Stimulated activated naive CD8-positive, alpha-beta T cell treated with anti-CD3 and anti-CD28 coated beads, Interleukin-15, amount 100 ng/mL, for 72 hours (primary cell): ENCODE measurements at regions not wholly inside any gene's neighbourhood (a gene's known extent, or its start where the extent isn't known, plus 50 kb on each side); places are given as distances from the start of the nearest gene placed in this dataset.

Experiments
- ATAC-seq: fragments of 150-1000 bp; cut with Tn5 transposase; 2 replicates; pipeline ENCODE4 v1.10.0; 2021; ENCODE audit warnings: mild to moderate bottlenecking, moderate library complexity
- DNase-seq, 2 donors: peaks; one replicate each; pipeline ENCODE4 v3.0.0; 2021 to 2022
- H3K27ac Mint-ChIP-seq, 2 donors: one replicate each; pipeline ENCODE4 v1.8.0; 2022; ENCODE audit warnings: mild to moderate bottlenecking in 2 of 2, mixed read lengths in 2 of 2, moderate library complexity in 2 of 2
- H3K27me3 Mint-ChIP-seq: one replicate; pipeline ENCODE4 v1.8.0; 2022; ENCODE audit warnings: mixed read lengths
- H3K4me1 Mint-ChIP-seq: one replicate; pipeline ENCODE4 v1.8.0; 2022; ENCODE audit warnings: mild to moderate bottlenecking, mixed read lengths
- H3K4me3 Mint-ChIP-seq, 2 donors: one replicate each; pipeline ENCODE4 v1.8.0; 2022; ENCODE audit warnings: mild to moderate bottlenecking in 2 of 2, mixed read lengths in 2 of 2, moderate library complexity in 1 of 2
- H3K9me3 Mint-ChIP-seq, 2 donors: one replicate each; pipeline ENCODE4 v1.8.0; 2022; ENCODE audit warnings: mixed read lengths in 2 of 2

DNA sequence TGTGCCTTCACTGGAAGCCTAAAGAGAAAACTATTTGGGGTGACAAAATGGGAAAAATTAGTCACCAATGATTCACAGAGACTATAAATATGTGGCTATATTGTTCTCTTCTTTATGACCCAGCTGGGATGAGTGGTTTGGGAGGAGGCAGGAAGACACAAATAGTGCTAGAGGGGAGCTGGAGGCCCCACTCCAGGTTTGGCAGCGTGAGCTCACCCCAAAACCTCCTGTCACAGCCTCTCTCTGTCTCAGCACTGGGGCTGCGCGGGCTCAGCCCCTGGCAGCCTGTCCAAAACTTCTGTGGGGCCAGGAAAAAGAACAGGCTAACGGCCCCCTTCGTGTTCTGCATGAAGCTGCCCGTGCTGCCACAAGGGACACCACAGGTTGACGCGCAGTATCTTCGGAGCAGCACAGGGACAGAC lies 73.2 kb upstream of the LCLAT1 start:
- Mint-ChIP-seq H3K27ac (no peak overlapping the region), H3K4me1 (peaks cover 26% of the 10 kb centered on the region), H3K4me3 (no peak overlapping the region), H3K27me3 (no peaks in the 10 kb centered on the region), H3K9me3 (peaks cover 0 to 5% of the 10 kb centered on the region in 2 donors)
- DNase-seq (no peak), ATAC-seq (no peak)

DNA sequence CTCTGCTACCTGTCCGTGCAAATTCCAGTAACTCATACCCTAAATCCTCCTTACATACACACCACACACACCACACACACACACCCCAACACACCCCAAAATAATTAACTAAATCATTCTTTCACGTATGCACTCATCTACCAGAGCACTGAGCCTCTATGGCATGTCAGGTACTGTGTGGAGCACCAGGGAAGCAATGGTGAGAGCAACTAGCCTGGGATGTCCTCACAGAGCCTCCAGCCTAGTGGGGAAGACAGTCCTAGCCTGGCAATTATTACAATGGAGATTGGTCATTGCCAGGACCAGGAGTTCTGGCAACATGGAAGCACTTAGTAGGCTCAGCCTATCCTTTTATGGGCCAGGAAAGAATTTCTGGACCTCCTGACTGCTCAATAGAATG lies 72.7 kb upstream of the LCLAT1 start:
- Mint-ChIP-seq H3K9me3 (peaks cover 0 to 5% of the 10 kb centered on the region in 2 donors), H3K4me3 (no peak overlapping the region), H3K27me3 (no peaks in the 10 kb centered on the region), H3K27ac (no peak overlapping the region), H3K4me1 (peaks cover 26% of the 10 kb centered on the region)
- DNase-seq: no peak
- ATAC-seq: no peak

- no peak for DNase-seq
- no peak overlapping the region for H3K4me3 Mint-ChIP-seq
- peaks cover 0 to 5% of the 10 kb centered on the region in 2 donors for H3K9me3 Mint-ChIP-seq
- H3K27ac Mint-ChIP-seq: no peak overlapping the region
- no peak for ATAC-seq
- peaks cover 26% of the 10 kb centered on the region for H3K4me1 Mint-ChIP-seq
- H3K27me3 Mint-ChIP-seq: no peaks in the 10 kb centered on the region
Observed at GRCh38 chr2:30375915-30376314, 71.1 kb upstream of the LCLAT1 start.

- no peaks in the 10 kb centered on the region for H3K9me3 Mint-ChIP-seq
- DNase-seq (no peak), ATAC-seq (no peak)
- H3K4me3 Mint-ChIP-seq: no peak overlapping the region
- no peaks in the 10 kb centered on the region for H3K27me3 Mint-ChIP-seq
- peaks cover 6% of the 10 kb centered on the region for H3K4me1 Mint-ChIP-seq
- no peak overlapping the region for H3K27ac Mint-ChIP-seq
Observed at GRCh38 chr2:30379481-30379880, 67.6 kb upstream of the LCLAT1 start.

DNA sequence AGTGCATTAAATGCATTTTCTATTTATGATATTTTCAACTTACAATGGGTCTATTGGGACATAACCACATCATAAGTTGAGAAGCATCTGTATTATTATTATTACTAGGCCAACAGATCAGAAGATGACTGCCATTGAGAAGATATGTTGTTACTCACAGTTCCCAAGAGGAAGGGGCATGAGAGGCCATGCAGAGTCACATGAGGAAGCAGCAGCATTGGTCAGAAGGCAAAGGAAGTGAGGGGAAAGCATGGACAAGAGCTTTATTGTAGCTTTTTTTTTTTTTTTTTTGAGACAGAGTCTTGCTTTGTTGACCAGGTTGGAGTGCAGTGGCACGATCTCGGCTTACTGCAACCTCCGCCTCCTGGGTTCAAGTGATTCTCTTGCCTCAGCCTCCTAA lies 66.2 kb upstream of the LCLAT1 start:
- Mint-ChIP-seq H3K4me1 (no peaks in the 10 kb centered on the region), H3K27ac (peak overlapping the region in 1 of 2 donors; percentile 42), H3K27me3 (no peaks in the 10 kb centered on the region), H3K4me3 (no peak overlapping the region), H3K9me3 (no peaks in the 10 kb centered on the region)
- ATAC-seq (no peak), DNase-seq (no peak)

DNA sequence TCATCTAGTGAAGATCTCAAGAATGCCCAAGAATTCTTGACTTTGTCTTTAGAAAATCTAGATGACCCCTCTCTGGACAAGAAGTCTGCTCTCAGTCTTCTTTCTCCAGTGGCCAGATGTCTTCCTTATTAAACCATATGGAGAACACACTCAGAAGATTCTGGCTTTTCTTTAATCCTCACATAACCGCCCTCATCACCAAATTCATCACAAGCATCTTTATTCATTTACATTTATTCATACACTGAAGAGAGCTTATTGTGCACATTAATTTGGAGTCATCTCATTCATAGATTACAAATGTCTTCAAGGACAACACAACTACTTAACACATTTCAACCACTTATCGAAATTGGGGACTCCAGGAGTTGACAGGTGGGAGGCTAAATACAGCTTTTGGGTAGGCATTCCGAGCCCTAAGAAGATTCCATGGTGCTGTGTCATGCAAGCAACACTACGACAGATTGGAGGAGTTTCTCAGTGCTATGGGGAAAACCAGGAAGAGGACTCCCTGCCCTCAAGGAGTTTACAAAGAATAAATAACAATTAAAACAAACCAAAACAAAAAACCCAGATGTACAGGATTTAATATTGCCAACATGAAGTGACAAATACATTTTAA lies 64.8 kb upstream of the LCLAT1 start:
- H3K4me1 Mint-ChIP-seq: no peaks in the 10 kb centered on the region
- no peak overlapping the region for H3K4me3 Mint-ChIP-seq
- no peaks in the 10 kb centered on the region for H3K27me3 Mint-ChIP-seq
- ATAC-seq (no peak), DNase-seq (no peak)
- H3K9me3 Mint-ChIP-seq: no peaks in the 10 kb centered on the region
- H3K27ac Mint-ChIP-seq: no peak overlapping the region

DNA sequence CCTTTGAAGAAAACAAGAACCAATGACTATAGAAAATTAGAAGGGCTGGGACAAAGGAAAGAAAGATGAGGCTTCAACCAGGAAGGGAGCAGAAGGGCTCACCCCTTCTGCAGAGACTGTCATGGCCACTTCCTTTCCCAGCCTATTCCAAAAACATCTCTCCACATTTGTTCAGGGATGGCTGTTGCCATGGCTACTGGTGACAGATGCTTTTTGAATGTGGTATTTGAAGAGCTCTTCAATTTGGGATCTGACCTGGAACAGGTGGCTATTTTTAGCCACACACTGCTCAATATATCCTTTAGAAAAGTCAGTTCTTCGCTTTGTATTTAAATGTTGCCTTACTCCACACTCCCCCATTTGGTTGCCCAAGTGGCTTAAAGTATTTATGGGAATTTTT lies 64.1 kb upstream of the LCLAT1 start:
- no peak for DNase-seq
- Mint-ChIP-seq H3K9me3 (no peaks in the 10 kb centered on the region), H3K4me3 (no peak overlapping the region), H3K27ac (peak overlapping the region in 1 of 2 donors; percentile 31), H3K4me1 (no peaks in the 10 kb centered on the region), H3K27me3 (no peaks in the 10 kb centered on the region)
- ATAC-seq: no peak

- H3K4me1 Mint-ChIP-seq: peaks cover 7% of the 10 kb centered on the region
Observed at GRCh38 chr2:30385327-30385726, 61.7 kb upstream of the LCLAT1 start.

GRCh38 chr2:30392097-30392496 lies 54.9 kb upstream of the LCLAT1 start:
- H3K27ac Mint-ChIP-seq: no peak overlapping the region
- no peak for DNase-seq
- no peaks in the 10 kb centered on the region for H3K27me3 Mint-ChIP-seq
- ATAC-seq: no peak
- H3K4me1 Mint-ChIP-seq: peaks cover 7% of the 10 kb centered on the region
- no peaks in the 10 kb centered on the region for H3K9me3 Mint-ChIP-seq
- H3K4me3 Mint-ChIP-seq: no peak overlapping the region

More at GRCh38 chr2:30385327-30385726, 61.7 kb upstream of the LCLAT1 start:
- Mint-ChIP-seq H3K9me3 (no peaks in the 10 kb centered on the region), H3K27me3 (no peaks in the 10 kb centered on the region), H3K27ac (no peak overlapping the region), H3K4me3 (no peak overlapping the region)
- no peak for DNase-seq
- ATAC-seq: no peak

DNA sequence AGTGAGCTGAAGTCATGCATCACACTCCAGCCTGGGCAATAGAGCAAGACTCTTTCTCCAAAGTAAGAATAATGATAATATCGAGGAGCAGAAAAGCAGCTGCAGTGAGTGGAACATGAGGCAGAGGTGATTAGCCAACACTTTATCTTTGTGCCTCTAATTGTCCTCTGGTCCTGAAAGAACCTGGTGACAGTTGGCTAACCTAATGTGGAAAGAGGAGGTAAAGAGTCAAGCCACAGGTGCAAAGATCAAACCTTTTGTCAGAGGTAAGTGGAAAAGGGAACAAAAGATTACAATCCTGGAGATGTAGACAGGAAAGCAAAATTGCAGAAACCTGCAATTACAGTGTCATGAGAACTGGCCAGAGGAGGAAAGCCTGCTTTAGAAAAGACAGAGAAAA lies 53.5 kb upstream of the LCLAT1 start:
- ATAC-seq: no peak
- H3K9me3 Mint-ChIP-seq: peaks cover 0 to 4% of the 10 kb centered on the region in 2 donors
- H3K4me3 Mint-ChIP-seq: no peak overlapping the region
- H3K27ac Mint-ChIP-seq: no peak overlapping the region
- DNase-seq: no peak
- peaks cover 7% of the 10 kb centered on the region for H3K4me1 Mint-ChIP-seq
- no peaks in the 10 kb centered on the region for H3K27me3 Mint-ChIP-seq

DNA sequence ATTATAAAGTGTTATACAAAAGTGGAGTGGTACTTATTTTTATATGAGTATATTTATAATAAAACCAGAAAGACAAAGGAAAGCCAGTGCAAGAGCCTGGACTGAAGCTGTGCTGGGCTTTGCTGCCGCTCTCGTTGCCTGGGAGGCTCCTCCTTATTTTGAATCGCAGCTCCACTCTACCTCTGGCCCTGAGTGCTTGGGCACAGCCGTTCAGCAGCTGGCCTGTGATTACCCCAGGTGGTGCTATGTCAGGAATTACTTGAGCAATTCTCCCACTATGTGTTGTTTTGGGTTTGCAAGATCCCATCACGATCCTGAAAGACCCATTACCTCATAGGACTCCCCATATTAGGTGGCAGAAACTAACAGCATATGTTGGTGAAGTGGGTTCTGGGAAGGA lies 53.0 kb upstream of the LCLAT1 start:
- H3K4me1 Mint-ChIP-seq: peaks cover 2% of the 10 kb centered on the region
- ATAC-seq (no peak), DNase-seq (no peak)
- H3K9me3 Mint-ChIP-seq: peaks cover 0 to 4% of the 10 kb centered on the region in 2 donors
- no peak overlapping the region for H3K27ac Mint-ChIP-seq
- H3K4me3 Mint-ChIP-seq: no peak overlapping the region
- H3K27me3 Mint-ChIP-seq: no peaks in the 10 kb centered on the region

GRCh38 chr2:30396436-30397232 lies 50.4 kb upstream of the LCLAT1 start:
- H3K4me1 Mint-ChIP-seq: no peaks in the 10 kb centered on the region
- peaks cover 0 to 4% of the 10 kb centered on the region in 2 donors for H3K9me3 Mint-ChIP-seq
- H3K27me3 Mint-ChIP-seq: no peaks in the 10 kb centered on the region

More at GRCh38 chr2:30396436-30397232, 50.4 kb upstream of the LCLAT1 start:
- no peak for DNase-seq
- Mint-ChIP-seq H3K4me3 (no peak overlapping the region), H3K27ac (no peak overlapping the region)
- no peak for ATAC-seq
